GM12878 (cell line): ENCODE measurements at regions not wholly inside any gene's neighbourhood (a gene's known extent, or its start where the extent isn't known, plus 50 kb on each side); places are given as distances from the start of the nearest gene placed in this dataset.
"Not testable (repeated sequence)": the region's sequence is repeated elsewhere in the genome, so short reads cannot be mapped to it uniquely, and the experiment has no call there.

Source experiments
- ATAC-seq: fragments of 200-7000 bp; cut with Tn5 transposase; 3 replicates; pipeline ENCODE4 v1.9.1; 2020; ENCODE audit warnings: mild to moderate bottlenecking, moderate library complexity
- BruUV-seq: library from RNA; stranded (reverse); fragments of 400-500 nt; replicated peaks from 2 replicates; lab custom pipeline; 2021; lab: Mats Ljungman, UMichigan
- CTCF ChIA-PET: fragments of 300-600 bp; sonication (Branson Sonifier 250); formaldehyde crosslinking; extraction: SDS; loops from one replicate; lab custom pipeline; 2021; ENCODE audit warnings: inconsistent platforms; lab: Yijun Ruan, JAX
- POLR2A ChIA-PET: fragments of 350-600 bp; formaldehyde crosslinking; extraction: SDS; loops from one replicate; lab custom pipeline; 2021; ENCODE audit warnings: inconsistent platforms; lab: Charles Lee
- RAD21 ChIA-PET: fragments of 300-600 bp; sonication (Branson Sonifier 250); formaldehyde crosslinking; loops from one replicate; lab custom pipeline; 2023; ENCODE audit warnings: antibody characterized with exemption; ENCODE audit not compliant: unreplicated experiment; lab: Charles Lee
- SMC1A ChIA-PET: fragments of 300-600 bp; sonication (Branson Sonifier 250); formaldehyde crosslinking; loops from one replicate; lab custom pipeline; 2023; ENCODE audit not compliant: unreplicated experiment, uncharacterized antibody; lab: Charles Lee
- DNase-seq: peaks from one replicate; pipeline ENCODE4 v3.0.0-alpha.2; 2011; ENCODE audit warnings: low read depth, low spot score
- FAIRE-seq: peaks from 3 replicates; lab custom pipeline; 2011; peaks lifted over from hg19 to GRCh38; lab: Jason Lieb, UNC
- H2AFZ ChIP-seq: 2 replicates; pipeline ENCODE4 v1.6.0; 2011; ENCODE audit warnings: low read depth, low read length, control low read depth; ENCODE audit not compliant: control insufficient read depth
- H3K27ac ChIP-seq: 2 replicates; pipeline ENCODE4 v1.5.1; 2011; ENCODE audit warnings: control low read depth; ENCODE audit not compliant: control insufficient read depth, insufficient read depth
- H3K27me3 ChIP-seq, 2 experiments: replicated peaks in 1 of 2; 2 replicates each; pipeline versions ENCODE4 v1.6.0 to v1.6.1; 2011; ENCODE audit warnings: low read length in 1 of 2; ENCODE audit not compliant: control insufficient read depth in 2 of 2, insufficient read depth in 2 of 2
- H3K36me3 ChIP-seq, 2 experiments: 2 replicates each; pipeline ENCODE4 v1.5.1; 2011; ENCODE audit warnings: low read length in 1 of 2; ENCODE audit not compliant: control insufficient read depth in 2 of 2, insufficient read depth in 2 of 2
- H3K4me1 ChIP-seq: 2 replicates; pipeline ENCODE4 v1.6.1; 2011; ENCODE audit warnings: mild to moderate bottlenecking, low read length, moderate library complexity, mixed read lengths; ENCODE audit not compliant: control insufficient read depth, insufficient read depth
- H3K4me2 ChIP-seq: 2 replicates; pipeline ENCODE4 v1.6.0; 2011; ENCODE audit warnings: control low read depth; ENCODE audit not compliant: control insufficient read depth, insufficient read depth
- H3K4me3 ChIP-seq: fragments of 200-600 bp; sonication (generic); 2 replicates; pipeline ENCODE4 v1.5.1; 2016
- H3K79me2 ChIP-seq: 2 replicates; pipeline ENCODE4 v1.6.0; 2011; ENCODE audit warnings: low read length; ENCODE audit not compliant: control insufficient read depth, insufficient read depth
- H3K9ac ChIP-seq: 2 replicates; pipeline ENCODE4 v1.8.0; 2011; ENCODE audit warnings: low read length, control low read depth, mixed read lengths; ENCODE audit not compliant: control insufficient read depth, insufficient read depth
- H3K9me3 ChIP-seq: replicated peaks from 3 replicates; pipeline ENCODE4 v1.5.1; 2011; ENCODE audit warnings: mild to moderate bottlenecking, low read length; ENCODE audit not compliant: control insufficient read depth, insufficient read depth
- H4K20me1 ChIP-seq: 2 replicates; pipeline ENCODE4 v1.6.0; 2011; ENCODE audit not compliant: control insufficient read depth, insufficient read depth
- BCL3 ChIP-seq: IDR thresholded peaks from 2 replicates; pipeline ENCODE4 v1.6.1; 2011; ENCODE audit warnings: borderline replicate concordance, low read depth, mild to moderate bottlenecking, moderate library complexity, low read length; ENCODE audit not compliant: insufficient read depth, poor library complexity, severe bottlenecking
- DPF2 ChIP-seq: fragments of 450-650 bp; IDR thresholded peaks from 2 replicates; pipeline ENCODE4 v1.6.1; 2017; ENCODE audit warnings: mild to moderate bottlenecking
- FOXM1 ChIP-seq: IDR thresholded peaks from 2 replicates; pipeline ENCODE4 v1.6.1; 2012; ENCODE audit warnings: low read depth, mild to moderate bottlenecking, inconsistent platforms, low read length, moderate library complexity
- KDM1A ChIP-seq: fragments of 200-600 bp; sonication (generic); IDR thresholded peaks from 2 replicates; pipeline ENCODE4 v1.6.1; 2016; ENCODE audit warnings: borderline replicate concordance
- NR2C1 ChIP-seq: fragments of 450-650 bp; IDR thresholded peaks from 2 replicates; pipeline ENCODE4 v1.6.1; 2017; ENCODE audit warnings: antibody characterized with exemption, mild to moderate bottlenecking, moderate library complexity
- POU2F2 ChIP-seq: IDR thresholded peaks from 3 replicates; pipeline ENCODE4 v1.6.1; 2011; ENCODE audit warnings: low read depth, mild to moderate bottlenecking, low read length, borderline replicate concordance
- SREBF1 ChIP-seq: IDR thresholded peaks from 2 replicates; pipeline ENCODE4 v1.6.1; 2012; ENCODE audit warnings: mild to moderate bottlenecking, low read length
- TCF3 ChIP-seq: IDR thresholded peaks from 2 replicates; pipeline ENCODE4 v1.6.1; 2012; ENCODE audit warnings: low read depth, mild to moderate bottlenecking, low read length, borderline replicate concordance; ENCODE audit not compliant: insufficient read depth
- ZBTB11 ChIP-seq: fragments of 450-650 bp; formaldehyde crosslinking; IDR thresholded peaks from 2 replicates; pipeline ENCODE4 v1.5.0; 2022; ENCODE audit warnings: mild to moderate bottlenecking, missing genetic modification characterization
- ZNF274 ChIP-seq: IDR thresholded peaks from one replicate; pipeline ENCODE4 v1.8.0; 2011; ENCODE audit not compliant: insufficient read length, insufficient read depth
- WGBS: methylation state at CpG from one replicate; pipeline ENCODE4 v1.1.6; 2016; ENCODE audit warnings: low lambda C conversion rate; ENCODE audit not compliant: insufficient replicate concordance, insufficient coverage; ENCODE audit errors: missing lambda C conversion rate; 5-methylcytosine and 5-hydroxymethylcytosine counted together
- in situ Hi-C: fragments of 300-500 bp; cut with MboI; formaldehyde crosslinking; loops from 9 replicates; pipeline ENCODE4 v1.14.3; 2018; ENCODE audit warnings: mixed read lengths
- intact Hi-C: fragments of 100-400 bp; cut with micrococcal nuclease; formaldehyde crosslinking; loops from one replicate; pipeline ENCODE4 v1.14.2; 2022; ENCODE audit not compliant: unreplicated experiment

DNA sequence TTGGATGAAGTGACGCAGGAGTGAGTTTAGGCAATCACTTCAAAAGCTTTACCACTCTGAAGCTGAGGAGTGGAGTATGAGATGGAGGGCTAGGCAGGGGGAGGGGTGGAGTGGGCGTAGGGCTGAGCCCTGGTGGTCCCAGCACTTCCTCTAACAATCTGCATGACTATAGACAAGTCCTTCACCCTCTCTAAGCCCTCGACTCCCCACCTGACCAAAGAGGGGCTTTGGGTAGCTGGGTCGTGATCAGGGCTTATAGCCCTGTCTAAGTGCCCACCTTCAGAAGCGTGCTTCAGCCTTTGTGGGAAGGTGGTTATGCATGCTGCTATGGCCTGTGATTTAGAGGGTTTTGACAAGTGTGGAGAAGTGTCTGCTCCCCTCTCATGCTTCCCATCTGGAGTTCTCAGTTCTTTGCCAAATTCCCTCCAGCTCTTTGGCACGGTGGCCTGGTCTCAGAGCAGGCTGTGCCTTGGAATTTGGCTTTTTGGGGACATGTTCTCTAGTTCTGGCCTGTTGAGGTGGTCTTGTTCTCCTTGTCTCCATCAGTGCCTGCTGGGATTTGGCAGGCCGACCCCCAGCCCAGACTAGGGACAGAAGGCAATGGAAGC lies 53.0 kb downstream of the ACTBL2 start:
- Histone ChIP-seq H3K9me3 (no peaks in the 10 kb centered on the region), H3K36me3 (no peaks in the 10 kb centered on the region), H3K27me3 (peaks cover 0 to 1% of the 10 kb centered on the region in 2 experiments; a peak in 1 of 4 replicates), H3K4me3 (no peak overlapping the region), H3K27ac (no peak overlapping the region), H4K20me1 (no peaks in the 10 kb centered on the region), H2AFZ (no peak overlapping the region), H3K4me2 (no peak overlapping the region), H3K4me1 (no peaks in the 10 kb centered on the region), H3K9ac (no peak overlapping the region), H3K79me2 (no peaks in the 10 kb centered on the region)
- ChIA-PET RAD21 (no interaction called here), SMC1A (no interaction called here), POLR2A (no interaction called here), CTCF (no interaction called here)
- WGBS, result 17% methylated on average over 7 of the region's 7 CpGs
- DNase-seq (no peak), ATAC-seq (no peak), FAIRE-seq (no peak)
- in situ Hi-C loops (no loop called here), intact Hi-C loops (loop anchor here (10.0 kb wide), 1 partner anchor 65 kb away; no protein-coding TSS in a partner anchor)
- no TSS peak for BruUV-seq
- TF ChIP-seq SREBF1 (no peak), TCF3 (no peak), BCL3 (no peak), NR2C1 (no peak), POU2F2 (no peak), DPF2 (no peak), KDM1A (no peak), ZNF274 (no peak), FOXM1 (no peak), ZBTB11 (no peak)

- H2AFZ ChIP-seq, H3K4me3 ChIP-seq, H3K4me2 ChIP-seq, H3K36me3 ChIP-seq, DNase-seq, H3K27ac ChIP-seq, ATAC-seq, CTCF ChIA-PET, H3K79me2 ChIP-seq, SMC1A ChIA-PET, POLR2A ChIA-PET, H3K4me1 ChIP-seq, RAD21 ChIA-PET, intact Hi-C loops, in situ Hi-C loops, H3K9me3 ChIP-seq, BruUV-seq, H3K9ac ChIP-seq, H3K27me3 ChIP-seq, FAIRE-seq, H4K20me1 ChIP-seq: not testable (repeated sequence)
- WGBS, result 2% methylated on average over 2 of the region's 2 CpGs
Observed at GRCh38 chr5:57429021-57429420, 53.6 kb downstream of the ACTBL2 start.
